Esophagus muscularis mucosa (tissue), 3 donors: ENCODE measurements at regions not wholly inside any gene's neighbourhood (a gene's known extent, or its start where the extent isn't known, plus 50 kb on each side); places are given as distances from the start of the nearest gene placed in this dataset.

Experiments
- POLR2A ChIP-seq: fragments of 450-650 bp; IDR thresholded peaks from one replicate; pipeline ENCODE4 v1.6.1; 2017; ENCODE audit warnings: antibody characterized with exemption, moderate library complexity, mild to moderate bottlenecking, low read depth
- TF ChIP-seq, protein P1 (sequence below), 3 experiments: fragments of 200-600 bp in 2 of 3; fragments of 450-650 bp in 1 of 3; sonication (generic) in 2 of 3; IDR thresholded peaks; one replicate each; pipeline ENCODE4 v1.5.1; 2017 to 2019; ENCODE audit warnings: antibody characterized with exemption in 3 of 3, mild to moderate bottlenecking in 2 of 3, moderate library complexity in 1 of 3

DNA sequence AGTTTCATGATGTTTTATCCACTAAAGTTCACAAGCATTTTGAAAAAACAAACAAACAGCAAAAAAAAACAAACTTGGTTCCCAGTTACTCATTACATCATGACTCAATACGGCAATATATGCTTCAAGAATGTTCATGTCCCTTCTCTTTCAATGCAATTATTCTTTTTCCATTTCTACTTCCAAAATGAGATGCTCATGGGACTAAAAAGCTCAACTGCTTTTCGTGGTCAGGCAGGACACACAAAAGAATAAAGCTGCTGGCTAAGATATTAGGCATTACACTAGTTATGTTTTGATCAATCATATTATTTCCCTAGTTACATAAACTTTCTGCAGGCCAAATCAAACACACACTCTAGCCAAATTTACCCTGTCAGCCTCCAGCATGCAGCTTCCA lies 301.3 kb downstream of the EPHA4 start:
- no peak for TF ChIP-seq POLR2A
- TF ChIP-seq, protein P1, sequence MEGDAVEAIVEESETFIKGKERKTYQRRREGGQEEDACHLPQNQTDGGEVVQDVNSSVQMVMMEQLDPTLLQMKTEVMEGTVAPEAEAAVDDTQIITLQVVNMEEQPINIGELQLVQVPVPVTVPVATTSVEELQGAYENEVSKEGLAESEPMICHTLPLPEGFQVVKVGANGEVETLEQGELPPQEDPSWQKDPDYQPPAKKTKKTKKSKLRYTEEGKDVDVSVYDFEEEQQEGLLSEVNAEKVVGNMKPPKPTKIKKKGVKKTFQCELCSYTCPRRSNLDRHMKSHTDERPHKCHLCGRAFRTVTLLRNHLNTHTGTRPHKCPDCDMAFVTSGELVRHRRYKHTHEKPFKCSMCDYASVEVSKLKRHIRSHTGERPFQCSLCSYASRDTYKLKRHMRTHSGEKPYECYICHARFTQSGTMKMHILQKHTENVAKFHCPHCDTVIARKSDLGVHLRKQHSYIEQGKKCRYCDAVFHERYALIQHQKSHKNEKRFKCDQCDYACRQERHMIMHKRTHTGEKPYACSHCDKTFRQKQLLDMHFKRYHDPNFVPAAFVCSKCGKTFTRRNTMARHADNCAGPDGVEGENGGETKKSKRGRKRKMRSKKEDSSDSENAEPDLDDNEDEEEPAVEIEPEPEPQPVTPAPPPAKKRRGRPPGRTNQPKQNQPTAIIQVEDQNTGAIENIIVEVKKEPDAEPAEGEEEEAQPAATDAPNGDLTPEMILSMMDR (IDR thresholded peaks at IDR 0.05) = no peak
